Fibroblast of mammary gland (primary cell): ENCODE measurements at regions not wholly inside any gene's neighbourhood (a gene's known extent, or its start where the extent isn't known, plus 50 kb on each side); places are given as distances from the start of the nearest gene placed in this dataset.

Source experiments
- DNase-seq: peaks from one replicate; pipeline ENCODE4 v3.0.0-alpha.2; 2010; ENCODE audit warnings: low read depth
- H3K4me3 ChIP-seq: 2 replicates; pipeline ENCODE4 v1.5.1; 2011; ENCODE audit warnings: low read depth, mild to moderate bottlenecking, low read length, moderate library complexity; ENCODE audit not compliant: control insufficient read depth
- CTCF ChIP-seq: conservative IDR thresholded peaks from 2 replicates; pipeline ENCODE4 v1.5.1; 2011; ENCODE audit warnings: low read depth, low read length, inconsistent platforms; ENCODE audit not compliant: control insufficient read depth, insufficient read depth

- H3K4me3 ChIP-seq = no peak overlapping the region
- no peak for DNase-seq
- no peak for TF ChIP-seq CTCF
These were observed 175.1 kb upstream of the CCDC196 start for GRCh38 chr14:66311058-66311457.

GRCh38 chr14:66311990-66312389 lies 174.2 kb upstream of the CCDC196 start:
- DNase-seq = no peak
- no peak overlapping the region for H3K4me3 ChIP-seq
- TF ChIP-seq CTCF = no peak

DNA sequence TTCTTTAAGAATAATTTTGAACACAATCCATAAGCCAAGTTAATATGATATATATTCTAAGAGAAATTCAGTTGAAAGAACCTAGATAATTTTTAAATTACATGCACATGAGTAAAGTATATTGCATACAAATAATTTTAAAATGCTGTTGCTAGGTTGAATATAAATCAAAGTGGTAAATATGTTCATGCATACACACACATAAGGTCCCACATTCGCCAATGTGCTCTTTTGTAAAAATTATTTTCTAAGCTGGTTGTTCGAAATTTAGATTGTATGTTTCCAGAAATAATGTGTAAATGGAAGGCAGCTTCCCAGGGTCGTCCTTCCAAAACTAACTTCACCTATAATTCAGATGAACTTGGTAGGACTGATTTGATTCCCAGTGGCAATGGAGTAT lies 173.7 kb upstream of the CCDC196 start:
- TF ChIP-seq CTCF = no peak
- no peak overlapping the region for H3K4me3 ChIP-seq
- no peak for DNase-seq

DNA sequence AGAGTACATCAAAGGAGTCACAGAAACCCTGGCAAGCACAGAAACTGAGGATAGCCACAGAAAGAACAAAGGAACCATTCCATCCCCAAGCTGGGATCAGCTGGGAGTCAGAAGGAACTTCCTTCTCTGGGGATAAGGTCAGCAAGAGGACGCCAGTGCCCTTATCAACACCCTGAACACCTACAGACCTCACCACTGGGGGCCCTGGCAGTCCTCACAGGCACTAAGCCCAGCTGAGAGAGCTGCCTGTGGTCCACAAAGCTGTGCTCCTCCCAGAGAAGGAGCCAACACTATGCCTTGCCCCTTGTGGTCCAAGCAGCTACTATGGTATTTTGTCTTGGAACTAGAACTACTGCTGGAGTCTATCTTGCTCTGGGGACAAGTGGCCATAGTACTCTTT lies 171.1 kb upstream of the CCDC196 start:
- DNase-seq = no peak
- no peak for TF ChIP-seq CTCF
- H3K4me3 ChIP-seq = no peak overlapping the region

- no peak for DNase-seq
- TF ChIP-seq CTCF = no peak
These were observed 170.6 kb upstream of the CCDC196 start for GRCh38 chr14:66315548-66315947.

GRCh38 chr14:66322564-66322963 lies 163.6 kb upstream of the CCDC196 start:
- no peak for TF ChIP-seq CTCF
- DNase-seq = no peak
- no peak overlapping the region for H3K4me3 ChIP-seq

More at GRCh38 chr14:66315548-66315947, 170.6 kb upstream of the CCDC196 start:
- no peak overlapping the region for H3K4me3 ChIP-seq

- DNase-seq = no peak
These were observed 155.9 kb upstream of the CCDC196 start for GRCh38 chr14:66330228-66330627.

More at GRCh38 chr14:66330228-66330627, 155.9 kb upstream of the CCDC196 start:
- H3K4me3 ChIP-seq = no peak overlapping the region
- TF ChIP-seq CTCF = no peak
